ENCODE measurements at regions not wholly inside any gene's neighbourhood (a gene's known extent, or its start where the extent isn't known, plus 50 kb on each side); places are given as distances from the start of the nearest gene placed in this dataset.

DNA sequence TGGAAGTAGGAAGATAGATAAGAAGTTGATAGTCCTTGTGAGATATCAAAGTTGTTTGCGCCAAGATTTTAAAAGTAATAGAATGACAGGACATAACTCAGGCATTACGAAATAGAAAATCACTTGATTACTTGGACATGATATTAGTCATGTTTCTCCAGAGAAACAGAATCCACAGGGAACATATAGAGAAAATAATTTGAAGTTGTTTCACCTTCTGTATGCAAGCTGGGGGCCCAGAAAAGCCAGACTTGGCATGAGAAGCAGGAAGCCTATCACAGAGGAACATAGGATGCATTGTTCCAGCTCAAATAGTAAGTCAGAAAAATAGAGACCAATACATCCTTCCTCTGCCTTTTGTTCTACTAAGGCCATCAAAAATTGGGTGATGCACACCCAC is 715.9 kb downstream of the TECRL start:
- TF ChIP-seq, protein P1, sequence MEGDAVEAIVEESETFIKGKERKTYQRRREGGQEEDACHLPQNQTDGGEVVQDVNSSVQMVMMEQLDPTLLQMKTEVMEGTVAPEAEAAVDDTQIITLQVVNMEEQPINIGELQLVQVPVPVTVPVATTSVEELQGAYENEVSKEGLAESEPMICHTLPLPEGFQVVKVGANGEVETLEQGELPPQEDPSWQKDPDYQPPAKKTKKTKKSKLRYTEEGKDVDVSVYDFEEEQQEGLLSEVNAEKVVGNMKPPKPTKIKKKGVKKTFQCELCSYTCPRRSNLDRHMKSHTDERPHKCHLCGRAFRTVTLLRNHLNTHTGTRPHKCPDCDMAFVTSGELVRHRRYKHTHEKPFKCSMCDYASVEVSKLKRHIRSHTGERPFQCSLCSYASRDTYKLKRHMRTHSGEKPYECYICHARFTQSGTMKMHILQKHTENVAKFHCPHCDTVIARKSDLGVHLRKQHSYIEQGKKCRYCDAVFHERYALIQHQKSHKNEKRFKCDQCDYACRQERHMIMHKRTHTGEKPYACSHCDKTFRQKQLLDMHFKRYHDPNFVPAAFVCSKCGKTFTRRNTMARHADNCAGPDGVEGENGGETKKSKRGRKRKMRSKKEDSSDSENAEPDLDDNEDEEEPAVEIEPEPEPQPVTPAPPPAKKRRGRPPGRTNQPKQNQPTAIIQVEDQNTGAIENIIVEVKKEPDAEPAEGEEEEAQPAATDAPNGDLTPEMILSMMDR (conservative IDR thresholded peaks at IDR 0.05; ENCODE audit: low read depth, low read length) = no peak
- H3K4me3 ChIP-seq (ENCODE audit: low read depth, low read length) = no peak overlapping the region
- no peak for DNase-seq (ENCODE audit: low read depth)

DNA sequence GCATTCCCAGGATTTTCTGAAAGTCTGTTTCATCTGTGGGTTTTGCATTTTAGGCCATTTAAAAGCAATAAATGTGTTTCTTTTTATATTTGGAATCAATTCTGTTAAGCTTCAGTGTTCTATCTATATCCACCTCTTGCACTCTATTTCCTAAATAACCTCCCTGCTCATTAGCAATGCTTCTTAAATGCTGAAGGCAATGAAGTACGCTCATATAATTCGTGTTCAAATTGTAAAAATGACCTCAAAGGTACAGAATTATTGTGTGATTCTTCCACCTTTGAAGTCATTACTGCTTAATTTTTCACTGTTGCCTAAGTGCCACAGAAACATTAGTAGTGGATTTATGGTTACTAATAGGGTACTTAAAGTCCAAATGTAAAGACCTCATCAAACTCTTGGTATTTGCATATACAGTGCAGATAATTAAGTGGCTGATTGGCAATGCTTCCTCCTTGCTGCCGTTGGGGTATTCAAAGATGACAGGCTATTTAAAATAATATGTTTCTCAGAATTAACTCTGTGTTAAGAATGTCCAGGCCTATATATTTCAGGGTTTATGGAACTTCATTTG is 730.8 kb downstream of the TECRL start:
- no peak overlapping the region for H3K4me3 ChIP-seq (ENCODE audit: low read depth, low read length)
- DNase-seq (ENCODE audit: low read depth) = no peak
- TF ChIP-seq, protein P1 (conservative IDR thresholded peaks at IDR 0.05; ENCODE audit: low read depth, low read length) = no peak

DNA sequence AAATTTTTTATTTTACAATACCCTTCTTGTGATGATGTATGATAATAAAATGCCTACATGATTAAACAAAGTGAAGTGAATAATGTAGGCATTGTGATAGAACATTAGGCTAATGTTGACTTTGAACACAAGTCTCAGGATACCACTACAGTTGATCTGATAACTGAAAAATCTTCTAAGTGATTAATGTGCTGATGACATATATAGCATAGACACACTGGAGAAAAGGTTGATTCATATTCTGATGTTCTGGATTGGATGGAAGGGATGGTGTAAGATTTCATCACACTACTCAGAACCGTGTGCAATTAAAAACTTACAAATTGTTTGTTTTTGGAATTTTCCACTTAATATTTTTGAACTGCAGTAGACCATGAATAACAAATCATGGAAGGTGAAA is 738.5 kb downstream of the TECRL start:
- DNase-seq (ENCODE audit: low read depth) = no peak
- no peak overlapping the region for H3K4me3 ChIP-seq (ENCODE audit: low read depth, low read length)
- TF ChIP-seq, protein P1 (conservative IDR thresholded peaks at IDR 0.05; ENCODE audit: low read depth, low read length) = no peak

DNA sequence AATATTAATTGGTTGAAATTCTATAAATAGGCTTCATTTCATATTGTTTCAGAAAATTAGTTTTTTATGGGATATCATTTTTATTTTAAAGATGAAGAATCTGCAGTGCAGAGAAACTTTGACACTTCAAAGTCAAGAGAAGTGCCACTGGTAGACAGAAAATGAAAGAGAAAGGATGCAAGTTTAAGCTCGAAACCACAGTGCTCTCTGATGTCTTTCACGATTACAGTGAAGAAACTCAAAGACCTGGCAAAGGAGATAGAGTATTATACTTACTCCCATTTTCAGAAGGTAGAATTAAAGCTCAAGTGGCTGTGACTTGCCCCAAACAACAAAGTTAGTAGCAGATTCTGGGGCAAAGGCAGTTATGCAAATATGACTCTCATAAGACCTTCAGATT is 745.4 kb downstream of the TECRL start:
- H3K4me3 ChIP-seq (ENCODE audit: low read depth, low read length) = no peak overlapping the region
- TF ChIP-seq, protein P1 (conservative IDR thresholded peaks at IDR 0.05; ENCODE audit: low read depth, low read length) = no peak
- no peak for DNase-seq (ENCODE audit: low read depth)

DNA sequence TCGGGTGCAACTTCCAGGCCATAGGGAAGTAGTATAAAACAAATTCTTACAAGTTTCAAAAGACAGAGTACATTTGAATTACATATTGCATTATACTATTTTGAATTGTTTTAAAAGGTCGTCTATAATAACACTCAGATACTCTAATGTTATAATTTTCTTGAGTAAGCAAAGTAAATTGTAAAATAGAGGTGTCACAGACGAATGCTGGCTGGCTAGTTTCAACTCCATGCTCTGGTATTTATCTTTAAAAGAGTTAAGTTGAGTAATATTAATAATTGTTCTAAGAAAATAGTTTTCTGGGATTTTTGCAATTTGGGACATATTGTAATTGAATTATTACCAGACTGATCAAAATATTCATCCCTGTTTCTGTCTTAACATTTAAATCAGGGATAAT is 764.9 kb downstream of the TECRL start:
- DNase-seq (ENCODE audit: low read depth) = no peak
- H3K4me3 ChIP-seq (ENCODE audit: low read depth, low read length) = no peak overlapping the region
- TF ChIP-seq, protein P1 (conservative IDR thresholded peaks at IDR 0.05; ENCODE audit: low read depth, low read length) = no peak

DNA sequence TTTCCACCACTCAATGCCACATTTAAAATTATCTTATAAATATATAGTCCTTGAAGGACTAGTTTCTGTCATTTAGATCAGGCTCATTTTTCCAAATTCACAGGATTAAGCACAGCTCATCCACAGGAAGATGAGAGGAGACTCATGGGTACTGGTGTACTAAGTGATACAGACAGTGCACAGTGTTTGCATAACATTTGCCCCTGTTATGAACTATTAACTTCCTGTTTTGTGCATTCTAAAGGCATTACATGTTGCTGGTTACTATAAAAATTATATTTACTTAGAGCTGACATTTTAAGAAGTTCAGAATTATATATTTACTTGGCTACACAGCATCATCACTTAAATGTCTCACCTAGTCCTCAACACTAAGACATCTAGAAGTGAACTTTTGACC is 772.0 kb downstream of the TECRL start:
- no peak overlapping the region for H3K4me3 ChIP-seq (ENCODE audit: low read depth, low read length)
- TF ChIP-seq, protein P1 (conservative IDR thresholded peaks at IDR 0.05; ENCODE audit: low read depth, low read length) = no peak
- DNase-seq (ENCODE audit: low read depth) = no peak

DNA sequence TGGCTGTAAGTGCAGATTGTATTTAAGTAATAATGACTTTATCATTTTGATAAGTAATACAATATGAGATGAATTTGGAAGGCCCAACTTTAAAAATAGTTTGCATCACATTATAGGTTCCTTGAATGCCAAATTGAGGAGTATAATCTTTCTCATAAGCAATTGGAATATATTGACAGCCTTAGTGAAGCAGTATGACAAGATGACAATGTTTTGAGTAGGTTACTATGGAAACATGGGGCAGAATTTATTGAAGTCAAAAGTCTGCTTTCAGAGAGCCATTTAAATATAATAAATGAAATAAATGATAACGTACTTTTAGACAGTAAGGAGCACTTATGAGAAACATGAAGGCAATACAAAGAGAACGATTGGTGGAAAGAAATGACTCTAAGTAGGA is 776.4 kb downstream of the TECRL start:
- H3K4me3 ChIP-seq (ENCODE audit: low read depth, low read length) = no peak overlapping the region
- DNase-seq (ENCODE audit: low read depth) = no peak
- TF ChIP-seq, protein P1 (conservative IDR thresholded peaks at IDR 0.05; ENCODE audit: low read depth, low read length) = no peak

Data from choroid plexus epithelial cell (primary cell).